Head of caudate nucleus (tissue), 42 donors: ENCODE measurements at regions not wholly inside any gene's neighbourhood (a gene's known extent, or its start where the extent isn't known, plus 50 kb on each side); places are given as distances from the start of the nearest gene placed in this dataset.

Source experiments
- DNase-seq, 42 donors: peaks; one replicate each; pipeline versions ENCODE4 v3.0.0 to v3.0.0-alpha.2; 2020 to 2021; ENCODE audit warnings: mixed read lengths in 7 of 42
- intact Hi-C: fragments of 100-400 bp; cut with DNase I; formaldehyde crosslinking; loops from one replicate; pipeline ENCODE4 v1.15.0; 2022

DNA sequence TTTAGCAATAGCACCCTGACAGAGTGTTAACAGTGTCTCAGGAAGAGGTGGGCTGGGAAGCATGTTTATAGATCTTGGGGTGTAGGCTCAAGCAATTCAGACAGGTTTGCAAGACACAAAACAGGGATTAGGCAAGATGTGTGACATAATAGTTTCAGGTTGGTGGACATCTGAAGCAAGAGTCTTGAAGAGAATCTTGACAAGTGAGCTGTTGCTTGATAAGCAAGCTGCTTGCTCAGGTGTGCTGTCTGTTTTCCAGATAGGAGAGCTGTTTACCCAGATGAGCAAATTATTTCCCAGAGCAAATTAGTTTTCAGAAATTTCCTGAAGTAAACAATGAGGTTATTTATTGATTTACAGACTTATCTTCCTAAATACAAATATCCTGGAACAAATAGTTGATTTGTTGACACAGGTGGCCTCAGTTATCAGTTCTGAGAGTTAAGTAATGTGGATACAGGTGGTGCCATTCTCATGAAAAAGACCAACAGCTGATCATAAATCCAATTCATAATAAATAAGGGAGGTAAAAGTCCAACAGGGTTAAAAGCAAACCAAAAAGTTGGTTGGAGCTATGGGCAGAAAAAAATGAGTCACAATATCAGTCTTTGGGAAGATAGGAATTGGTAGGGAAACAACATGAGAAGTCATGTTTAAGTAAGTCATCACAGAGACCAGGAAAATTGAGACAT, 437.3 kb downstream of the TBL1XR1 start:
- intact Hi-C loops = no loop called here
- no peak for DNase-seq

DNA sequence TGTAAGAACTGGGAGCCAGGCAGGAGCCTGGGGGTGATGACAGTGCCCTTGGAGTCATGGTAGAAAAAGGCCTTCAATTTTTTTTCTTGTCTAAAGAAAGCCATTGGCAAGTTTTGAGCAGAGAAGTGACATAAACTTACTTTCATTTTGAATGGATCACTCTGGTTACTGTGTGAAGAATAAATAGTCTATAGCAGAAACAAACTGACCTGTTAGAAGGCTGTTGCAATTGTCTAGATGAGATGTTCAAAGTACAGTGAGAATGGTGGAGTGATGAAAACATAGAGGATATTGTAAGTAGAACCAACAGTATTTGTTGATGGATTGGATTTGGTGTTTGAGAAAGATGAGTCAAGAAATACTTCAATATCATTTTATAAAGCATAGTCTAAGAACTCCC, 439.9 kb downstream of the TBL1XR1 start:
- intact Hi-C loops = no loop called here
- DNase-seq = no peak

DNA sequence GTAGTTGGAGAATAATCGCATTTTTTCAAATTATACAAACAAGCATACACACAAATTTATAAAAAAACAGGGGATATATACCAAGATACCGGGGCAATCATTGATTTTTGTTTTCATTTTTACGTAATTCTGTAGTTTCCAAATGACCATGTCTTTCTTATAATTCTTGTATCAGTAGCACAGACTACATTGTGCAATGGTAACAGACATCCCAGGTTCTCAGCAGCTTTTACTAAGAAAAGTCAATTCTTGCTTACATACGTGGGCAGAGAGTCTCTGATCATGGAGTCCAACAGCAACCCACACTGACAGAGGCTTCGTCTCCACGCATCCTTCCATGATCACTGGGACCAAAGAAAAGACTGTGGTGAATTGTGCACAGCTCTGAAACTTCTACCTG, 441.3 kb downstream of the TBL1XR1 start:
- no peak for DNase-seq
- intact Hi-C loops = no loop called here

DNA sequence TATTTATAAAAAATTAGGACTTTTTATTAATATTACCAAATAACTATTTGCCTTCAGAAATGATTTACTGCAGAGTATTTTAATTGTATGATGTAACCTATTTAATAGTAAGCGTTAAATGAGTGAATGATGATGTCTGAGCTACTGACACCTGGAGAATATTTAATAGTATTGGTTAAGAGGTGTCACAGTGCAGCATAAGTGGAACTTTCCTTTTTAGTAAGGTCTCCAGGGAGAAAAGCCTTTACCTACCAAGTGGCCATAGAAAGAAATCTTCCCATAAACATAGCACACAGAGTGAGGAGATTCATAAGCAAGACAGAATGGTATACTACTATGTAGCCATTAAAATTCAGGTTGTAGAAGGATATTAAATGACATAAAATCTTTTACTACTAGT, 441.7 kb downstream of the TBL1XR1 start:
- DNase-seq = no peak
- intact Hi-C loops = no loop called here

DNA sequence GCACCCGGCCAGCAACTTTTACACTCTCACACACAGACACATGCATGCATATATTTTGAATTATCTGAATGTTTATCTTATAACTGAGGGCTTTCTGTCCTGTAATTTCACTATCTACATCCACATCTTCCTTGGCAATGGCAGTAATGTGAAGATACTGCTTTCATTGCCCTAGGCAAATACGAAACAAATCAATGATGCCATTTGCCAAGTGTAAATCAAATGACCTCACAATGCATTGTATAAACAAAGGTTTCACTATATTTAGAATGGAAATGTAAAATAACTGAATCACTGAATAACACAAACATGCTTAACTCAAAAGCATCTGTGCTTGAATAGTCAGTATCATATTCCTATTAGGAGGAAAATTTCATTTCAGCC, 455.6 kb downstream of the TBL1XR1 start:
- intact Hi-C loops = no loop called here

DNA sequence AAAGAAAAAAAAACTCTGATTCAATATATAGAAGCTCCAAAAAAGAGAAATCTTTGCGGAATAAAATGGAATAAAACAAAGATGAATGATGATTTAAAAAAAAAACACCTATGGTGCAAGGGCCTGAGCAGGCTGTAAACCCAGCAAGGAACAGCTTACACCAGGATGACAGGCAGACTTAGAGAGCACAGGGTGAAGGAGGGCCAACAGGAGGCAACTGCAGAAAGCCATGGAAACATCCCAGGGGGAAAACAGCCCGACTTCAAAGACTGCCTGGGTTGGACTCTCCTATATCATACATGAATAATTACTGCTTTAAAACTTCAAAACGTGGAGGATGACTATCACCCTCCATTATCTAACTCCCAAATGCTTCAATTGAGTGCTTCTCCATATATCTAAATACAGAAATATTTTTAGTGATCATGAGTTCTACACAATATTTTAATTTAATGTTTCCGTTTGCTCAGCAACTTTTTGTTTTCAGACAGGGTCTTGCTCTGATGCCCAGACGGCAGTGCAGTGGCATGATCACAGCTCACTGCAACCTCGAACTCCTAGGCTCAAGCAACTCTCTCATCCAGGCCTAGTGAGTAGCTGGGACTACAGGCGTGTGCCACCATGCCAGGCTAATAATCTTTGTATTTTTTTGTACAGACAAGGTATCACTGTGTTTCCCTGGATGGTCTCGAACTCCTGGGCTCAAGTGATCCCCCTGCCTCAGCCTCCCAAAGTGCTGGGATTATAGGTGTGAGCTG, 456.2 kb downstream of the TBL1XR1 start:
- intact Hi-C loops = no loop called here
- DNase-seq = no peak

More for the DNA sequence above, 455.6 kb downstream of the TBL1XR1 start:
- DNase-seq = no peak

DNA sequence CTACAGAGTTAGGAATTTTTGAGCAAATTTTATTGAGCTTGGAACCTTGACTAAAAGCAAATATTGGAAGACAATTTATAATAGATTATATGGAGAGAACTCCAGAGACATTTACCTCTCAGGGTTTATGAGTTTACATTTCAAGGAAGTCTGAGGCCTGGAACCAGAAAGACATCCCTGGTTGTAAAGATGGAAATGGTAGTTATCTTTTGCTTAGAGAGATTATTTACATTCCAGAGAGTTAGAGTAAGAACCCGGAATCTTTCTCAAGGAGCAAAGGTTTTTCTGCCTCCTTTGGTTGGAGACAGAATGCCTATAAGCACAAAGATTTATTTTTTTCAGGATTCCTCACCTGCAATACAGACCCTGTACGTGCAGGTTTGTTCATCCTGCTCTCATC, 458.1 kb downstream of the TBL1XR1 start:
- intact Hi-C loops = no loop called here
- no peak for DNase-seq

DNA sequence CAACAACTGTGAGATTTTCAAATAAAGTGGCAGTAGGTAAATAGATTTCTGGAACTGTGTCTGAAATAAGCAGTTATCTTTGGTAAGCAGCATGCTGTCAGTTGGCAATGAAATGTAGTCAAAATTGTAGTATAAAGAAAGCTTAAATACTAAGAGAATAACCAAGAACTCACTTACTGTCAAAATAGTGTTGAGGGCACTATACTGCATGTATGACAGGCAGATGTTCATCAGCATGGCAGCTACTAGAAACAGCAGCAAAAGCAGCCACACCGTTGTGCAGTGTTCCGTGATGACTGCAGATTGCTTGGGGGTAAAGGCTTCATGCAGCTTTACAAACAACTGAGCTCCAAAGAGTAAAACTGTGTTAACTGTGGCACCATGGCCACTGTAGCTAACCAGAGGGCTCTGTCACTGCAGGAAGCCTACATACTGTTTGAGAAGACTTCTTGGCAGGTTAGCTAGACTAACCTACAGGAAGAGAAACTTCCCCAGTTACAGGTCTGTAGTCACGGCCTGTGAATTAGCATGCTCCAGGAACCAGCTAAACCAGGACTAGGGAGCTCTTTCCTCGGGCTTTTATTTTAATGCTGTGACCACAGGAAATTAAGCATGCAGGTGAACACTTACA, 459.7 kb downstream of the TBL1XR1 start:
- DNase-seq = no peak
- intact Hi-C loops = no loop called here

DNA sequence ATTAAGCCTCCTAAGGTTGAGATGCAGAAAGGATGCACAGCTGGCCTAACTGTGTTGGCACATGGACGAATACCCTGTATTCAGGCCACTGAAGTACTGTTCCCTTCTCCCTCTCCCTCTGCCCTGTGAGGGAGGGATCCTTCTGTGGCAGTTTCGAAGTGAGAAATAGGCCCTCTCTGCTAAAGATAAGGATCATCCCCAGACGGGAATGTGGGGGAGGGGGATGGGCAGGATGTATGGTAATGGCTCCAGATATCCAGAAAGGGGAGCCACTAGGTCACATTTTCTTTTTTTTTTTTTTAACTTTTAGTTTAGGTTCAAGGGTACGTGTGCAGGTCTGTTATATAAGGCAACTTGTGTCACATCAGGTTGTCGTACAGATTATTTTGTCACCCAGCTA, 463.1 kb downstream of the TBL1XR1 start:
- intact Hi-C loops = no loop called here
- no peak for DNase-seq

DNA sequence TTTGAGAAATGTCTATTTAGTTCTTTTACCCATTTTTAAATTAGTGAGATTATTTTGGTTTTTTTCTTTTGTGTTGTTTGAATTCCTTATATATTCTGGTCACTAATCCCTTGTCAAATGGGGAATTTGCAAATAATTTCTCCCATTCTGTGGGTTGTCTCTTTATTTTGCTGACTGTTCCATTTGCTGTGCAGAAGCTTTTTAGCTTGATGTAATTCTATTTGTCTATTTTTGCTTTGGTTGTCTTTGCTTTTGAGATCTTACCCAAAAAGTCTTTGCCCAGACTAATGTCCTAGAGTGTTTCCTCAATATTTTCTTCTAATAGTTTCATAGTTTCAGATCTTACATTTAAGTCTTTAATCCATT, 472.9 kb downstream of the TBL1XR1 start:
- intact Hi-C loops = no loop called here
- no peak for DNase-seq

DNA sequence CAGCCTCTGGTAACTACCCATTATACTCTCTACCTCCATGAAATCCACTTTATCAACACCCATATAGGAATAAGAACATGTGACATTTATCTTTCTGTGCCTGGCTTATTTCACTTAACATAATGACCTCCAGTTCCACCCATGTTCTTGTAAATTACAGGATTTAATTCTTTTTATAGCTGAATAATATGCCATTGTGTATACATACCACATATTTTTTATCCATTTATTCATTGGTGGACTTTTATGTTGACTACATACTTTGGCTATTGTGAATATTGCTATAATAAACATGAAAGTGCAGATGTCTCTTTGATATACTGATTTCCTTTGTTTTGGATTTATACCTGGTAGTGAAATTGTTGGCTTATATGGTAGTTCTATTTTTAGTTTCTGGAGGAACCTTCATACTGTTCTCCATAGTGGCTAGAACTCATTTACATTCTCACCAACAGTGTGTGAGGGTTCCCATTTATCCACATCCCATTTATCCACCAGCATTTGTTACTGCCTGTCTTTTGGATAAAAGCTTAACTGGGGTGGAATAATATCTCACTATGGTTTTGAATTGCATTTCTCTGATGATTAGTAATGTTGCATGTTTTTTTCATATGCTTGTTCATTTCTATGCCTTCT, 473.4 kb downstream of the TBL1XR1 start:
- DNase-seq = no peak
- intact Hi-C loops = no loop called here

DNA sequence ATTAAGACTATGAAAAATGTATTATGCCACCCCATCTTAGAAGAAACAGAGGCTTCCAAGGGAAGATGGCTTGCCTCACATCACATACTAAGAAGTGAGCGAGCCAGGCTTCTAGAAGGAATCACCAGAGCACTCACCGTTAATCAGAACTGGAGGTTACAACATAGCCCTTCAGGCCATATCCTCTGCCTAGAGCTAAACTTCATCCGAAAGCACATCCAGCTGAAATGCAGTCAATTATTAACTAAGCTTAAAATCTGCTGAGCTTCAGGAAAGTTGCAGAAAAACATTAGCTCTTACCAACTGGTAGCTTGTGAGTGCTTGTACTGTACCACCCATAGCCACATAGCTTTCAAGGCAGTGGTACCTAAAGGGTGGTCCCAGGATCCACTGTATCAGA, 483.2 kb downstream of the TBL1XR1 start:
- DNase-seq = no peak
- intact Hi-C loops = no loop called here

DNA sequence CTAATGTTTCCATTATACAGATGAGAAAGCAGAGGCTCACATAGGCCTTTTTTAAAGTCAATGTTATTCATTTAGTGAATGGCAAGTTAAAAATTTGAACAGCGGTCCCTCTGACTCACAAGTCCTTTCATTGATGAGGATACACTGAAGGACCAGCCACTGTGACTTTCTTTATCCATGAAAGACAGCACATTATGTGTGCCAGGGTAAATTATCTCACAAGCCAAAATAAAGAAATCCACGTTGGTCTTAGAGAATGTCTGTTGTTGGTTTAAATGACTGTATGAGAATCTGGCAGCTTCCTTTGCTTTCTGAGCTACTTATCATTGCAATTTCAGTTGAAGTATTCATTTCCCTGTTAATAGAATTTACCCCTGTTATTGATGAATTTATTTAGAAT, 485.1 kb downstream of the TBL1XR1 start:
- intact Hi-C loops = no loop called here
- DNase-seq = no peak

DNA sequence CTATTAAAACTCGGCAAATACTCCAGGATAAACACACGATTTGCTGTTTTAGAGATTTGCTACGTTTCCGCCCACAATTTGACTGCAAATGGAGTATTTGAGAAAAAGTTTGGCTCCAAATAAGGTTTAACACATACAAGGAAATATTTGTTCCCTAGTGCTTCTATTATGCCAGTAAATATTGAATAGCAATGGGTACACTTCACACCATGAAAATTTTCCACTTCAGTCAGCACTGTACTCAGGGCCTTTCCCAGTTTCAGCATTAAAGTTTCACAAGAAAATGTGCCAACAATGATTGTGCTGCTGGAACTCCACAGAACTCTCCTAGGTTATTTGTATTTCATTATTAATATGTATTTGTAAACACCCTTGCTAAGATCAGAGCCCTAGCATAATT, 498.0 kb downstream of the TBL1XR1 start:
- no peak for DNase-seq
- intact Hi-C loops = no loop called here

DNA sequence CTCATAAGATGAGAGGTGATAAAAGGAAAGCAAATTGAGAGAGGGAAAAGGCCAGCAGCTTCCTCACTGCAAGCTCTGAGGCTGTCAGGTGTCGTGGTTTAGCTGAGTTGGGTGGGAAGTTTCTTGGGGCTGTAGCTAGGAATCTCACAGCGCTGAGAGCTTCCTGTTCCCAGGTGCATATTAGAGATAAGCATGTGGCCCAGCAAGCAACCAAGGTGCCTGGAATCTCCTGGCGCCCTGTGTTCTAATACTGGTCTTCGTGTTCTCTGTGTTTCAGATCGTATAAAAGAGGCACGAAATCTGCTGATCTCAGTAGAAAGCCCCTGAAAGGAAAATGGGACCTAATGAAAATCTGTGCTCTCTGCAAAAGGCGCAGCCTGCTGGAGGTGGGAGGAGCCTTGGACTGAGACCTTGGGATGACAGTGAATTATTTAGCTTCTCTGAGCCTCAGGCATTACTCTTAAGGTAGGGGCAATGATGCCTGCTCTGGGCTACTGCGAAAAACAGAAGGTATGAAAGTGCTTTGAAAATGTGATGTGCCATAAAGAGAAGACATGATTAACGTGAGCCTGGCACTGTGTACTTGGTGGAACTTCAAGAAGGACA, 499.9 kb downstream of the TBL1XR1 start:
- no peak for DNase-seq
- intact Hi-C loops = no loop called here

DNA sequence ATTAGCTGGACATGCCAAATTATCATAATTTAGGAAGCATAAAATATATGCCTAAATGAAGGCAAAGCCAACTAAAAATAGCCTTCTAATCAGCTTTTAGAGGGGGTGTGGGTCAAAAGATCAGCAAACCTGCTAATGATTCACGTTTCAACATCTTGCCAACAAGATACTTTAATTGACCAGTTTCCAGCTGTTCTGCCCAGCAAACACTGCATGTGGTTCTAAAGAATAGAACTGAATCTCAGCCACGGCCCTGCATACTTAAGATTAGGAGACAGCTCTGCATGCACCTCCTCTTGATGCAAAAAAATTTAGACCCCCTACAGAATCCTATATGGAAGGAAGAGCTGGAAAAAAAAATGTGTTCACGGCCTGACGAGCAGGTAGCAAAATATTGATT, 500.5 kb downstream of the TBL1XR1 start:
- DNase-seq = no peak
- intact Hi-C loops = no loop called here

DNA sequence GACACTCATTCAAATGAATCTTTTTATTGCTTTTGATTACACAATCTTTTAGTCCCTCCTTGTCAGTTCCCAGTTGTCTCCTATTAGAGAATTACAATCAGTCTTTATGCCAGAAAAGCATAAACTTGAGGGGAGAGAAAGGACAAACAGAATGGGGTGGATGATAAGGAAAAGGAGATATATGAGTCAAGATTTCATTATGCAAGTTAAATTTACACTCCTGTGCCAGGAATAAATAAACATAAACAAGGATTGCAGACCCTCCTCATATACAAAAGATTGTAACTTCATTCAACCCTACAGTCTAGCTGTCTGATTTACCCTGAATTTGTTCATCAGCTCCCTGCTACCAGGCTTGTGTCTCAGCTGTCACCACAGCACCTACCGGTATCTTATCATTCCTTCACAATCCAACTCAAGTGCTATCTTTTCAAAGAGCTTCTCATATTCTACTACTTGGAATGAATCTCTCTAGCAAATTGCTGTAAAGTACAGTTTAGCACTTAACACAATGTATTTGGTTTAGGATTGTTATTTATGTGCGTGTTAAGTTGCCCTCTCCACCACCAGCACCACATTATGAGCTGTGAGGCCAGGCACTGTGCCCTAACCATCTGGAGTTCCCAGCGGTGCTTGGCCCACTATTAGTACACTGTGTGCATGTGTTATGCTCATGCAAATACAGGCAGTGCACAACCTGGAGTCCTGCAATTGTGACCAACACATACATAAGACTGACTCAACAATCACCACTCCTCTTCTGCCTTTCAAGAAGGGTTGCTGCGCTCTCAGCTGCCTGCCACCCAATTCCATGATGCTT, 504.1 kb downstream of the TBL1XR1 start:
- DNase-seq = no peak
- intact Hi-C loops = no loop called here

DNA sequence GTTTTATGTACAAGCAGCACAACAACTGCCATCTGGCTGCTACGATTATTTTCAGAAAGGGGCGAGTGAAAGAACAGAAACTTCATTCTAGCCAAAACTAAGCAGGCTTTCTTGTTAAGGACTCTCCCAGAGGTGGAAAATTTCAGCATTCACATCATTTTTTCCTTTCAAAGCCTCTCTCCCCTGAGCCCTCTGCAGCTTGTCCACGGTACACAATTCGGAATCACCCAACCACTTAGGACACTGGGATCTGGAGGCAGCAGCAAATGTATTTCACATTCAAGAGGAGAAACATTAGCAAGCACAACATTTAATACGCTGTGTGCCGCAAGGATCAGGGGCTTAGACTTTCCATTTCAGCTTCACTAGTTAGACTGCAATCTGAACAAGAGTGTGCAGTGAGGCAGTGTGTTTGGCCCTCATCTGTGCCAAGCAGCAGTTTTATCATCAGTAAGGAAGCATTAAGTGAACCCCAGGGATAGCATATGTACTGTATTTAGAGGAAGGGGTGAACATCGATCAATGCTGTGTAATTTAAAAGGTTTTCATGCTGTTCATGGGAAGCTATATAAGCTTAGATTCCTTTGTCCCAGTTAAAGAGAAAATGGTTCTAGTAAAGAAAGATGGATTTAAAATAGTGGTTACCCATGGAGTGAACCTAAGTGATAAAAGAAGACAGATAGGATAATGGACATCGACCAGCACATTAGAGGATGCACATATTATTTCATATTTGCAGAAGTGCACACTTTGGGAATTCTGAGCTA, 504.9 kb downstream of the TBL1XR1 start:
- intact Hi-C loops = no loop called here
- DNase-seq = no peak
